LNCAP (cell line): ENCODE measurements at regions not wholly inside any gene's neighbourhood (a gene's known extent, or its start where the extent isn't known, plus 50 kb on each side); places are given as distances from the start of the nearest gene placed in this dataset.

Source experiments
- CTCF ChIP-seq: fragments of 450-650 bp; IDR thresholded peaks from 2 replicates; pipeline ENCODE4 v1.5.1; 2017; ENCODE audit warnings: mild to moderate bottlenecking

- TF ChIP-seq CTCF: no peak
Measured at GRCh38 chr15:31606931-31607497, 280.4 kb downstream of the KLF13 start.

GRCh38 chr15:31607656-31608055 lies 281.0 kb downstream of the KLF13 start:
- TF ChIP-seq CTCF: no peak

GRCh38 chr15:31609258-31609681 lies 282.6 kb downstream of the KLF13 start:
- TF ChIP-seq CTCF: no peak

GRCh38 chr15:31609906-31610305 lies 283.3 kb downstream of the KLF13 start:
- TF ChIP-seq CTCF: no peak

- no peak for TF ChIP-seq CTCF
Measured at GRCh38 chr15:31615643-31616415, 289.2 kb downstream of the KLF13 start.

GRCh38 chr15:31660816-31661215 lies 334.2 kb downstream of the KLF13 start:
- TF ChIP-seq CTCF: no peak

GRCh38 chr15:31727612-31728011 lies 302.7 kb upstream of the CHRNA7 start:
- no peak for TF ChIP-seq CTCF
